ENCODE measurements at regions not wholly inside any gene's neighbourhood (a gene's known extent, or its start where the extent isn't known, plus 50 kb on each side); places are given as distances from the start of the nearest gene placed in this dataset.
"Not testable (repeated sequence)": the region's sequence is repeated elsewhere in the genome, so short reads cannot be mapped to it uniquely, and the experiment has no call there.

DNA sequence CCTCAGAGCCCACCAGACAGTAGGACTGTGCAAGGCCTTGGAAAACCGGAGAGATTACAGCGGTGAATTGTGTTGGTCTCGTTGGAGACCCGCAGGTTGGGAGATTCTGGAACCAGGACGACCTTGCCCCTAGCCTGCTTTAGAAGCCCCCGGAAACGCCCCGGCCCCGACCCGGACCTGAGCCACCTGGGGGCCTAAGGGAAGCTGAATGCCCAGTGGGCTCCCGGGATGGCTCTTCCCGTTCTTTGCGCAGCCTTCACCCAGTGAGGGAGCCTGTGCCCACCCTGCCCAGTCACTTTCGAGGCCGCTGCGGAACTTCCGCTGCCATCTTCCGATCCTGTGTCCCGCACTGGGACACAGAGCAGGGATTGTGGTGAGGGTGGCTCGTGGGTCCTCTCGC is 254.4 kb downstream of the FAM72C start:
- ChIA-PET CTCF (no interaction called here), POLR2A (no interaction called here)
- Histone ChIP-seq H3K27ac (ENCODE audit: low read depth, low read length) (no peak overlapping the region), H3K4me3 (ENCODE audit: low read depth, low read length) (no peak overlapping the region), H3K9me3 (ENCODE audit: control insufficient read depth, insufficient read depth, low read length) (no peaks in the 10 kb centered on the region; the same call in 1 of the 2 replicates), H3K27me3 (ENCODE audit: control insufficient read depth, insufficient read depth, low read length) (no peaks in the 10 kb centered on the region)
- DNase-seq (ENCODE audit: low read depth, low spot score): no peak
- no peak for TF ChIP-seq CTCF (IDR thresholded peaks at IDR 0.05; ENCODE audit: low read depth, low read length)

GRCh38 chr1:143714913-143715312 is 256.9 kb downstream of the FAM72C start:
- H3K4me3 ChIP-seq (ENCODE audit: low read depth, low read length); H3K27ac ChIP-seq (ENCODE audit: low read depth, low read length); DNase-seq (ENCODE audit: low read depth, low spot score); POLR2A ChIA-PET; CTCF ChIA-PET; H3K9me3 ChIP-seq (ENCODE audit: control insufficient read depth, insufficient read depth, low read length); H3K27me3 ChIP-seq (ENCODE audit: control insufficient read depth, insufficient read depth, low read length): not testable (repeated sequence)

DNA sequence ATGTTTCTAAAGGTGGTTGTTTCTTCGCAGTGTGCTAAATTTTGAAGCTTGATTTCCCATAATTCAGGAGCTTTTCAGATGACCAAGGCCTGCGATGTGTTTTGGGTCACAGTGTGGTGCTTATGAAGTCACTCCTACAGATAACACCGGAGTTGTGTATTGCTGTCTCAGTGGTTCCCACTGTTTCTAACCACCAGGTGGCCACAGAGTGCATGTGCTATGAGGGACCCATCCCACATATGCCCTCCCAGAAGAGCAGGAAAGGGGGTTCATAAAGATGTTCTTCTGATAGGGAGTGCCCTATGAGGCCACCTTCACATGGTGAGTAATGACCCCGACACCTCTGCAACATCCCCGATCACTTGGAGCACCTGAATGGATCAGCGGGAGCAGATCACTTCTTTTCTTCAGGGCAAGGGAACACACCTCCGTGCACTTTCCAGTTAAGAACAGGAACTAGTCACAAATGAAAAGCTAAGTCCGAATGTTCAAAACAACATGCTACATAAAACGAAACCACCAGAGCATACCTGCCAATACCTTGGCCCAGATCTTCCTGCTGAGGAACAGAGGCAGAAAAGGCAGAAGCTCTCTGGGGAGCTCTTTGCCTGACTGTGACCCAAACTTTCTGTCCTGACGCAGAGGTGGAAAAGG is 262.1 kb downstream of the FAM72C start:
- H3K27me3 ChIP-seq (ENCODE audit: control insufficient read depth, insufficient read depth, low read length); POLR2A ChIA-PET; CTCF ChIA-PET; DNase-seq (ENCODE audit: low read depth, low spot score); H3K9me3 ChIP-seq (ENCODE audit: control insufficient read depth, insufficient read depth, low read length); H3K27ac ChIP-seq (ENCODE audit: low read depth, low read length); H3K4me3 ChIP-seq (ENCODE audit: low read depth, low read length): not testable (repeated sequence)
- TF ChIP-seq CTCF (IDR thresholded peaks at IDR 0.05; ENCODE audit: low read depth, low read length): peak; percentile 41

DNA sequence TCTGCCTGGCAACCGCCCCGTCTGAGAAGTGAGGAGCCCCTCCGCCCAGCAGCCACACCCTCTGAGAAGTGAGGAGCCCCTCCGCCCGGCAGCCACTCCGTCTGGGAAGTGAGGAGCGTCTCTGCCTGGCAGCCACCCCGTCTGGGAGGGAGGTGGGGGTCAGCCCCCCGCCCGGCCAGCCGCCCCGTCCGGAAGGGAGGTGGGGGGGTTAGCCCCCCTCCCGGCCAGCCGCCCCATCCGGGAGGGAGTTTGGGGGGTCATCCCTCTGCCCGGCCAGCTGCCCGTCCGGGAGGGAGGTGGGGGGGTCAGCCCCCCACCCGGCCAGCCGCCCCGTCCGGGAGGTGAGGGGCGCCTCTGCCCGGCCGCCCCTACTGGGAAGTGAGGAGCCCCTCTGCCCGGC is 269.0 kb downstream of the FAM72C start:
- H3K27me3 ChIP-seq (ENCODE audit: control insufficient read depth, insufficient read depth, low read length); DNase-seq (ENCODE audit: low read depth, low spot score); H3K27ac ChIP-seq (ENCODE audit: low read depth, low read length); H3K4me3 ChIP-seq (ENCODE audit: low read depth, low read length); POLR2A ChIA-PET; H3K9me3 ChIP-seq (ENCODE audit: control insufficient read depth, insufficient read depth, low read length); CTCF ChIA-PET: not testable (repeated sequence)

DNA sequence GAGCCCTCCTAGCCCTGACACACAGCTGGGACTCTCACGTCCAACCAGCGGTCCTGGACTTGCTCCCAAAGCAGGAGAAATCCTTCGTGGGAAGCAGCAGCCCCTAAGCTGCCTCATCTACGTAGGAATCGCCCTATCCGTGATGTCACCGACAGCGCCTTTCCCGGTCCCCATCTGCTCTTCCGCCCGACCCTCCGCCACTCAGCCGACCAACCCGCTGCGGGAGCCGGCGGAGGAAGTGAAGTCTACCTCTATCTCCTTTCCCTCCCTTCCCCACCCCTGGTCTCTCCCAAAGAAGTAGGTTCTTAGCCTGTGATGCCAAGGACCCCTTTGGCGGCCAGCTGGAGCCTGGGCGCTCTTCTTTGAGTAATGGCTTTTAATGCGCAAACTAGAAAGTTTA is 272.1 kb downstream of the FAM72C start:
- H3K27me3 ChIP-seq (ENCODE audit: control insufficient read depth, insufficient read depth, low read length): peaks cover 11% of the 10 kb centered on the region
- H3K9me3 ChIP-seq (ENCODE audit: control insufficient read depth, insufficient read depth, low read length): no peaks in the 10 kb centered on the region
- TF ChIP-seq CTCF (IDR thresholded peaks at IDR 0.05; ENCODE audit: low read depth, low read length): no peak
- ChIA-PET POLR2A (no interaction called here), CTCF (no interaction called here)
- H3K27ac ChIP-seq (ENCODE audit: low read depth, low read length): no peak overlapping the region
- H3K4me3 ChIP-seq (ENCODE audit: low read depth, low read length): no peak overlapping the region
- DNase-seq (ENCODE audit: low read depth, low spot score): no peak

- no peak for TF ChIP-seq CTCF (IDR thresholded peaks at IDR 0.05; ENCODE audit: low read depth, low read length)
- Histone ChIP-seq H3K27me3 (ENCODE audit: control insufficient read depth, insufficient read depth, low read length) (peaks cover 11% of the 10 kb centered on the region), H3K9me3 (ENCODE audit: control insufficient read depth, insufficient read depth, low read length) (no peaks in the 10 kb centered on the region), H3K4me3 (ENCODE audit: low read depth, low read length) (no peak overlapping the region), H3K27ac (ENCODE audit: low read depth, low read length) (no peak overlapping the region)
- DNase-seq (ENCODE audit: low read depth, low spot score): no peak
- CTCF ChIA-PET: no interaction called here
- POLR2A ChIA-PET: no interaction called here
These were observed 272.7 kb downstream of the FAM72C start for GRCh38 chr1:143699115-143699514.

All from AG04450 (cell line).